ENCODE measurements at regions not wholly inside any gene's neighbourhood (a gene's known extent, or its start where the extent isn't known, plus 50 kb on each side); places are given as distances from the start of the nearest gene placed in this dataset.

DNA sequence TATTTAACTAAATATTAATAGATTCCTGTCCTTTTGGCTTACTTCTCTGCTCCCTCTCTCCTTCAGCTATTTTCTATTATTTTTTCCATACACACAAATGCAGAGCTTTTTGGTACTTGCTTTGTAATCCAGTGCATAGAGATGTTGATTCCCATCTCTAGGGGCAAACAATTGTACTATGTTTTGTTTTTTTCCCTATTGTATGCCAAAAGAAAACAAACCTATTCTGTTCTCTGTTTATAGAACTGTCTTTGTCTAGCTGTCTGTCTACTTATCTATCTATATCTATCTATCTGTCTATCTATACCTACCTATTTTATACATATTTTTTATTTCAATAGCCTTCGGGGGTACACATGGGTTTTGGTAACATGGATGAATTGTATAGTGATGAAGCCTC is 121.6 kb upstream of the LIFR start:
- TF ChIP-seq CTCF (IDR thresholded peaks at IDR 0.05) (no peak), POLR2A (IDR thresholded peaks at IDR 0.05) (no peak)

Measured in breast epithelium (tissue), 3 donors.